Lower leg skin (tissue), 4 donors: ENCODE measurements at regions not wholly inside any gene's neighbourhood (a gene's known extent, or its start where the extent isn't known, plus 50 kb on each side); places are given as distances from the start of the nearest gene placed in this dataset.

Experiments used
- DNase-seq, 2 donors: peaks; one replicate each; pipeline ENCODE4 v3.0.0-alpha.2; 2019; ENCODE audit warnings: low spot score in 2 of 2
- H3K4me3 ChIP-seq: fragments of 200-600 bp; sonication (generic); 2 replicates; pipeline ENCODE4 v1.5.1; 2017; ENCODE audit warnings: mild to moderate bottlenecking, low read depth; ENCODE audit not compliant: poor library complexity, severe bottlenecking
- CTCF ChIP-seq, 3 donors: fragments of 450-650 bp; IDR thresholded peaks; one replicate each; pipeline ENCODE4 v1.5.1; 2016; ENCODE audit warnings: antibody characterized with exemption in 3 of 3, mild to moderate bottlenecking in 3 of 3, moderate library complexity in 2 of 3
- POLR2A ChIP-seq, 2 donors: fragments of 450-650 bp; IDR thresholded peaks; one replicate each; pipeline ENCODE4 v1.6.1; 2016 to 2017; ENCODE audit warnings: antibody characterized with exemption in 2 of 2, mild to moderate bottlenecking in 1 of 2, moderate library complexity in 1 of 2
- WGBS, 2 donors: methylation state at CpG; one replicate each; pipeline ENCODE4 v1.1.5; 2018; 5-methylcytosine and 5-hydroxymethylcytosine counted together
- intact Hi-C: fragments of 100-400 bp; cut with DNase I; formaldehyde crosslinking; loops from one replicate; pipeline ENCODE4 v1.15.0; 2023; ENCODE audit warnings: low total_unique reads

- no peak for TF ChIP-seq CTCF (IDR thresholded peaks at IDR 0.05)
- TF ChIP-seq POLR2A (IDR thresholded peaks at IDR 0.05), result no peak
- no peak for DNase-seq
- intact Hi-C loops, result no loop called here
- no peak overlapping the region for H3K4me3 ChIP-seq
Measured at GRCh38 chr18:38353149-38353548, 787.6 kb upstream of the CELF4 start.

DNA sequence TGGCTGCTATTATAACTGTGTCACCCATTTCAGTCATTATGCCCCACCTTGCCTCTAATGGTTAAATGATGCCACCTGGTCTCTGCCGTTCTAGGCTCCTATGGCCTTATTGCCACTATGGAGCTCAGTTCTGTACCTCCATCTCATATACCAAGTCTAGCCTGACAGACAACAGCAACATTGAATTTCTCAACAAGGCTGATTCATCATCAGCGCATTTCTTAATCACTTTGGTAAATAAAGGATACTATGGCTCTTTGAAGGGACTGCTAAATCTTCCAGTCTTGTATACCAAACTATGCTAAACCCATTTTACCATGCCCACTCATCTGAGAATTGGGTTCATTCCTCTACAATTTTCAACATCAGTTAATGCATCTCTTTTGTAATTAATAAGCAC lies 784.5 kb upstream of the CELF4 start:
- DNase-seq, result no peak
- TF ChIP-seq CTCF (IDR thresholded peaks at IDR 0.05) (no peak), POLR2A (IDR thresholded peaks at IDR 0.05) (no peak)
- H3K4me3 ChIP-seq, result no peak overlapping the region
- intact Hi-C loops, result no loop called here
- 91 to 98% methylated on average over 2 of the region's 2 CpGs for WGBS, 2 donors

- intact Hi-C loops, result no loop called here
- TF ChIP-seq POLR2A (IDR thresholded peaks at IDR 0.05), result no peak
- TF ChIP-seq CTCF (IDR thresholded peaks at IDR 0.05), result no peak
- no peak for DNase-seq
- no peak overlapping the region for H3K4me3 ChIP-seq
- 72 to 87% methylated on average over 3 of the region's 3 CpGs for WGBS, 2 donors
Measured at GRCh38 chr18:38330573-38330972, 765.0 kb upstream of the CELF4 start.

DNA sequence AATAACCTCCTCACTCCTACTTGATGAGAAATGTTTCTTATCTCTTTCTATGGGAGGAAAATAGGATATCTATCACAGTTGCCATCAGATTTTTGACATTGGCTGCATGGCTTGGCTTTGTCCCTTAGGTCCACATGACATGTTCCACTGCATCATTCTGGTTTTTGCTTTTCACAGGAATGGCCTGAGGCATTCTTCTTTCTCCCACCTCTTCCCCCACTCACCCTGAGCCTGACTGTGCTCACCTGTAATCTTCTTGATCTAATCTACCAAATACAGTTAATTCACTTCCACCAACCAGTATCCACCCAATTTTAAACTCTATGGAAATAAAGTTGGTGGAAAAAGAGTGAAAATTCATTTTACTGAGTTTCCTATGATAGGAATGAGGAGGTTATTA lies 763.5 kb upstream of the CELF4 start:
- intact Hi-C loops, result no loop called here
- TF ChIP-seq CTCF (IDR thresholded peaks at IDR 0.05), result no peak
- TF ChIP-seq POLR2A (IDR thresholded peaks at IDR 0.05), result no peak
- no peak for DNase-seq
- no peak overlapping the region for H3K4me3 ChIP-seq

- no peak for TF ChIP-seq CTCF (IDR thresholded peaks at IDR 0.05)
- TF ChIP-seq POLR2A (IDR thresholded peaks at IDR 0.05), result no peak
- 68 to 72% methylated on average over 1 of the region's 1 CpG for WGBS, 2 donors
- intact Hi-C loops, result no loop called here
- no peak for DNase-seq
- H3K4me3 ChIP-seq, result no peak overlapping the region
Measured at GRCh38 chr18:38322206-38322605, 756.6 kb upstream of the CELF4 start.

- intact Hi-C loops, result no loop called here
- WGBS, 2 donors, result 76 to 78% methylated on average over 3 of the region's 3 CpGs
- no peak for DNase-seq
- no peak overlapping the region for H3K4me3 ChIP-seq
- no peak for TF ChIP-seq CTCF (IDR thresholded peaks at IDR 0.05)
- no peak for TF ChIP-seq POLR2A (IDR thresholded peaks at IDR 0.05)
Measured at GRCh38 chr18:38321262-38321661, 755.7 kb upstream of the CELF4 start.
